ENCODE measurements at regions not wholly inside any gene's neighbourhood (a gene's known extent, or its start where the extent isn't known, plus 50 kb on each side); places are given as distances from the start of the nearest gene placed in this dataset.
A peak's percentile ranks its signal among the peaks of the same experiment; 100 is the strongest.

- BruUV-seq (replicated peaks), result no TSS peak
- Mint-ChIP-seq H3K27me3 (ENCODE audit: unreplicated experiment) (no peaks in the 10 kb centered on the region), H3K36me3 (ENCODE audit: insufficient read depth, unreplicated experiment) (no peaks in the 10 kb centered on the region), H3K27ac (ENCODE audit: unreplicated experiment) (no peak overlapping the region), H3K4me1 (ENCODE audit: low read depth, unreplicated experiment) (peaks cover 18% of the 10 kb centered on the region), H3K4me3 (ENCODE audit: low read depth, unreplicated experiment) (no peak overlapping the region), H3K9me3 (ENCODE audit: low read depth, unreplicated experiment) (no peaks in the 10 kb centered on the region)
- intact Hi-C loops (cut with micrococcal nuclease; ENCODE audit: unreplicated experiment), result loop anchor here (10.0 kb wide), 1 partner anchor 421 kb away; no protein-coding TSS in a partner anchor
- DNase-seq, result no peak
- TF ChIP-seq CTCF (IDR thresholded peaks at IDR 0.05; ENCODE audit: unreplicated experiment), result no peak
- CTCF ChIA-PET, result no interaction called here
Measured at GRCh38 chr4:183834252-183834651, 70.9 kb upstream of the STOX2 start.

- H3K27ac Mint-ChIP-seq (ENCODE audit: unreplicated experiment), result no peak overlapping the region
- intact Hi-C loops (cut with micrococcal nuclease; ENCODE audit: unreplicated experiment), result loop anchor here (10.0 kb wide), 1 partner anchor 418 kb away; no protein-coding TSS in a partner anchor
- no peaks in the 10 kb centered on the region for H3K27me3 Mint-ChIP-seq (ENCODE audit: unreplicated experiment)
- H3K4me1 Mint-ChIP-seq (ENCODE audit: low read depth, unreplicated experiment), result peaks cover 9% of the 10 kb centered on the region
- CTCF ChIA-PET, result no interaction called here
- no peaks in the 10 kb centered on the region for H3K36me3 Mint-ChIP-seq (ENCODE audit: insufficient read depth, unreplicated experiment)
- no peaks in the 10 kb centered on the region for H3K9me3 Mint-ChIP-seq (ENCODE audit: low read depth, unreplicated experiment)
- no peak for TF ChIP-seq CTCF (IDR thresholded peaks at IDR 0.05; ENCODE audit: unreplicated experiment)
- no peak for DNase-seq
- H3K4me3 Mint-ChIP-seq (ENCODE audit: low read depth, unreplicated experiment), result no peak overlapping the region
- BruUV-seq (replicated peaks), result no TSS peak
Measured at GRCh38 chr4:183837222-183837621, 67.9 kb upstream of the STOX2 start.

GRCh38 chr4:183838987-183839712 lies 66.0 kb upstream of the STOX2 start:
- no peak for DNase-seq
- BruUV-seq (replicated peaks), result no TSS peak
- intact Hi-C loops (cut with micrococcal nuclease; ENCODE audit: unreplicated experiment), result loop anchor here (10.0 kb wide), 1 partner anchor 416 kb away; no protein-coding TSS in a partner anchor
- no peak for TF ChIP-seq CTCF (IDR thresholded peaks at IDR 0.05; ENCODE audit: unreplicated experiment)
- Mint-ChIP-seq H3K27ac (ENCODE audit: unreplicated experiment) (no peak overlapping the region), H3K27me3 (ENCODE audit: unreplicated experiment) (no peaks in the 10 kb centered on the region), H3K4me1 (ENCODE audit: low read depth, unreplicated experiment) (no peaks in the 10 kb centered on the region), H3K36me3 (ENCODE audit: insufficient read depth, unreplicated experiment) (no peaks in the 10 kb centered on the region), H3K4me3 (ENCODE audit: low read depth, unreplicated experiment) (no peak overlapping the region), H3K9me3 (ENCODE audit: low read depth, unreplicated experiment) (no peaks in the 10 kb centered on the region)
- CTCF ChIA-PET, result no interaction called here

GRCh38 chr4:183840311-183840710 lies 64.8 kb upstream of the STOX2 start:
- Mint-ChIP-seq H3K4me3 (ENCODE audit: low read depth, unreplicated experiment) (no peak overlapping the region), H3K27me3 (ENCODE audit: unreplicated experiment) (no peaks in the 10 kb centered on the region), H3K27ac (ENCODE audit: unreplicated experiment) (no peak overlapping the region), H3K36me3 (ENCODE audit: insufficient read depth, unreplicated experiment) (no peaks in the 10 kb centered on the region), H3K9me3 (ENCODE audit: low read depth, unreplicated experiment) (no peaks in the 10 kb centered on the region), H3K4me1 (ENCODE audit: low read depth, unreplicated experiment) (no peaks in the 10 kb centered on the region)
- BruUV-seq (replicated peaks), result no TSS peak
- intact Hi-C loops (cut with micrococcal nuclease; ENCODE audit: unreplicated experiment), result loop anchor here (1.0 kb wide), 1 partner anchor 324 kb away; no protein-coding TSS in a partner anchor
- CTCF ChIA-PET, result no interaction called here
- peak; percentile 80 for DNase-seq
- TF ChIP-seq CTCF (IDR thresholded peaks at IDR 0.05; ENCODE audit: unreplicated experiment), result peak; percentile 66
